MM.1S (cell line): ENCODE measurements at regions not wholly inside any gene's neighbourhood (a gene's known extent, or its start where the extent isn't known, plus 50 kb on each side); places are given as distances from the start of the nearest gene placed in this dataset.
"Not testable (repeated sequence)": the region's sequence is repeated elsewhere in the genome, so short reads cannot be mapped to it uniquely, and the experiment has no call there.

Experiments used
- DNase-seq: peaks from one replicate; pipeline ENCODE4 v3.0.0-alpha.2; 2015
- H2AFZ ChIP-seq: fragments of 300-600 bp; sonication (generic); 2 replicates; pipeline ENCODE4 v1.6.0; 2016; ENCODE audit warnings: antibody characterized with exemption, low read length
- H3F3A ChIP-seq: fragments of 300-600 bp; sonication (generic); 2 replicates; pipeline ENCODE4 v1.6.1; 2016; ENCODE audit warnings: mild to moderate bottlenecking, antibody characterized with exemption, low read length, moderate library complexity, mixed read lengths; ENCODE audit not compliant: insufficient read depth
- H3K27ac ChIP-seq: fragments of 300-600 bp; sonication (generic); 2 replicates; pipeline ENCODE4 v1.5.1; 2016; ENCODE audit warnings: mild to moderate bottlenecking, low read length
- H3K27me3 ChIP-seq: fragments of 300-600 bp; sonication (generic); replicated peaks from 2 replicates; pipeline ENCODE4 v1.6.0; 2016; ENCODE audit warnings: low read length; ENCODE audit not compliant: insufficient read depth
- H3K36me3 ChIP-seq: fragments of 300-600 bp; sonication (generic); replicated peaks from 2 replicates; pipeline ENCODE4 v1.6.1; 2016; ENCODE audit warnings: mild to moderate bottlenecking, low read length, mixed read lengths; ENCODE audit not compliant: insufficient read depth
- H3K4me1 ChIP-seq: fragments of 300-600 bp; sonication (generic); 2 replicates; pipeline ENCODE4 v1.6.1; 2016; ENCODE audit warnings: low read length, mixed read lengths
- H3K4me2 ChIP-seq: fragments of 300-600 bp; sonication (generic); 2 replicates; pipeline ENCODE4 v1.6.0; 2016; ENCODE audit warnings: low read depth, low read length
- H3K4me3 ChIP-seq: fragments of 300-600 bp; sonication (generic); 2 replicates; pipeline ENCODE4 v1.5.1; 2016; ENCODE audit warnings: low read length, mixed read lengths
- H3K79me2 ChIP-seq: fragments of 300-600 bp; sonication (generic); 2 replicates; pipeline ENCODE4 v1.6.1; 2016; ENCODE audit warnings: mixed run types, low read length, mixed read lengths
- H3K9ac ChIP-seq: fragments of 300-600 bp; sonication (generic); 2 replicates; pipeline ENCODE4 v1.6.1; 2016; ENCODE audit warnings: low read length, mixed read lengths
- H3K9me2 ChIP-seq: fragments of 300-600 bp; sonication (generic); replicated peaks from 2 replicates; pipeline ENCODE4 v1.6.1; 2016; ENCODE audit warnings: mild to moderate bottlenecking, low read length, mixed read lengths; ENCODE audit not compliant: insufficient read depth
- H3K9me3 ChIP-seq: fragments of 300-600 bp; sonication (generic); replicated peaks from 2 replicates; pipeline ENCODE4 v1.6.1; 2016; ENCODE audit warnings: mild to moderate bottlenecking, low read length, mixed read lengths; ENCODE audit not compliant: insufficient read depth
- H4K20me1 ChIP-seq: fragments of 300-600 bp; sonication (generic); 2 replicates; pipeline ENCODE4 v1.6.1; 2016; ENCODE audit warnings: mild to moderate bottlenecking, low read length, moderate library complexity, mixed read lengths; ENCODE audit not compliant: insufficient read depth
- EZH2 ChIP-seq: fragments of 300-600 bp; sonication (generic); optimal IDR thresholded peaks from 2 replicates; pipeline ENCODE3; 2017; ENCODE audit warnings: low read depth, mild to moderate bottlenecking, antibody characterized with exemption, low read length, mixed read lengths
- EZH2phosphoT487 ChIP-seq: fragments of 300-600 bp; sonication (generic); IDR thresholded peaks from 2 replicates; pipeline ENCODE4 v1.6.1; 2018; ENCODE audit warnings: antibody characterized with exemption, low read length
- TF ChIP-seq, protein P1 (sequence below): fragments of 300-600 bp; sonication (generic); IDR thresholded peaks from 2 replicates; pipeline ENCODE4 v1.5.1; 2016; ENCODE audit warnings: antibody characterized with exemption, low read length, mixed read lengths

DNA sequence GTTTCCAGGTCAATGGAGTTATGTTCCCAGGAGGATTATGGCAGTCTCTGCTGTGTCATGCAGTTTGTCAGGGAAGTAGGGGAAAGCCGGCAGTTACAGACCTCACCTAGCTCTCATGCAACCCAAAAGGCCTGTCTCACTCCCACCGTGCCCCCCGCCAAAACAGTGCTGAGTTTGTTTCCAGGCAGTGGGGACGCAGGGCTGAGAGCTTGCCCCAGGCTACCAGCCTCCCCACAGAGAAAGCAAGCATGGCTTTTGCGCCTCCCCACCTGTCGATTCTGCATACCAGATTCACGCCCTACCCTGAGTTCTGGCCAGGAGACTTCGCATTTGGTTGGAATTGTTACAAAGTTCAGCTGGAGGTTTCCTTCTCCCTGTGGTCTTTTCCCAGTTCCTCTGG is 383.9 kb downstream of the PCDH11X start:
- H3K9me2 ChIP-seq, H3F3A ChIP-seq, H4K20me1 ChIP-seq, H3K79me2 ChIP-seq, H2AFZ ChIP-seq, H3K9ac ChIP-seq, H3K36me3 ChIP-seq, H3K27ac ChIP-seq, H3K27me3 ChIP-seq, H3K9me3 ChIP-seq, H3K4me1 ChIP-seq, H3K4me3 ChIP-seq, DNase-seq, H3K4me2 ChIP-seq: not testable (repeated sequence)

DNA sequence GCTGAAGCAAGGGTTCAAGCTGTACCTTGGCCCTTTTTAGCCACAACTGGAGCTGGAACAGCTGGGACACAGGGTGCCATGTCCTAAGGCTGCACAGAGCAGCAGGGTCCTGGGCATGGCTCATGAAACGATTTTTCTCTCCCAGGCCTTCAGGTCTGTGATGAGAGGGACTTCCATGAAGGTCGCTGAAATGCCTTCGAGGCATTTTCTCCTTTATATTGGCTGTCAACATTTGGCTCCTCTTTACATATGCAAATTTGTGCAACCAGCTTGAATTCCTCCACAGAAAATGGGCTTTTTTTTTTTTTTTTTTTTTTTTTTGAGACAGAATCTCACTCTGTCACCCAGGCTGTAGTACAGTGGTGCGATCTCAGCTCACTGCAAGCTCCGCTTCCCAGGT is 430.8 kb downstream of the PCDH11X start:
- no peaks in the 10 kb centered on the region for H3F3A ChIP-seq
- no peak overlapping the region for H2AFZ ChIP-seq
- H3K4me1 ChIP-seq, result no peaks in the 10 kb centered on the region
- no peaks in the 10 kb centered on the region for H3K27me3 ChIP-seq
- no peaks in the 10 kb centered on the region for H3K36me3 ChIP-seq
- H3K4me2 ChIP-seq, result no peak overlapping the region
- no peaks in the 10 kb centered on the region for H3K79me2 ChIP-seq
- no peak overlapping the region for H3K9ac ChIP-seq
- H3K27ac ChIP-seq, result no peak overlapping the region
- H3K9me2 ChIP-seq, result no peaks in the 10 kb centered on the region
- no peak overlapping the region for H3K4me3 ChIP-seq
- DNase-seq, result no peak
- no peaks in the 10 kb centered on the region; the same call in 1 of the 2 replicates for H4K20me1 ChIP-seq
- TF ChIP-seq EZH2phosphoT487, result no peak
- TF ChIP-seq, protein P1, sequence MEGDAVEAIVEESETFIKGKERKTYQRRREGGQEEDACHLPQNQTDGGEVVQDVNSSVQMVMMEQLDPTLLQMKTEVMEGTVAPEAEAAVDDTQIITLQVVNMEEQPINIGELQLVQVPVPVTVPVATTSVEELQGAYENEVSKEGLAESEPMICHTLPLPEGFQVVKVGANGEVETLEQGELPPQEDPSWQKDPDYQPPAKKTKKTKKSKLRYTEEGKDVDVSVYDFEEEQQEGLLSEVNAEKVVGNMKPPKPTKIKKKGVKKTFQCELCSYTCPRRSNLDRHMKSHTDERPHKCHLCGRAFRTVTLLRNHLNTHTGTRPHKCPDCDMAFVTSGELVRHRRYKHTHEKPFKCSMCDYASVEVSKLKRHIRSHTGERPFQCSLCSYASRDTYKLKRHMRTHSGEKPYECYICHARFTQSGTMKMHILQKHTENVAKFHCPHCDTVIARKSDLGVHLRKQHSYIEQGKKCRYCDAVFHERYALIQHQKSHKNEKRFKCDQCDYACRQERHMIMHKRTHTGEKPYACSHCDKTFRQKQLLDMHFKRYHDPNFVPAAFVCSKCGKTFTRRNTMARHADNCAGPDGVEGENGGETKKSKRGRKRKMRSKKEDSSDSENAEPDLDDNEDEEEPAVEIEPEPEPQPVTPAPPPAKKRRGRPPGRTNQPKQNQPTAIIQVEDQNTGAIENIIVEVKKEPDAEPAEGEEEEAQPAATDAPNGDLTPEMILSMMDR, result no peak
- no peak for TF ChIP-seq EZH2
- no peaks in the 10 kb centered on the region for H3K9me3 ChIP-seq

DNA sequence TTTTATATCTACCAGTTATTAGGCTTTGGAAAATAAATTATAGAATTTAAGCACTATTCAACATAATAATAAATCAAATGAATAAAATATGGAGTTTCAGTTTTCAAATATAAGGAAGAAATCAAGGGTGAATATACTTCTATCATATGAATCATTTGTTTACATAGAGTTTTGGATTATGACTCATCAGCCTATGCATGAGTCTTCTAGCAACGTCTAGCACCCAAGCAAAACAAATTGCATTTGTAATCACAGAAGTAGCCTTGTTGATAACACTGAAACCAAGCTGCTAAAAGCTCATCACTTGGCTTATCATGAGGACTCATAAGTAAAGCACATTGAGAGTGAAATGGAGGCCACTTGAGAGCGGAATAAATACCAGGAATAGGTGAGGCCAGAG is 434.6 kb downstream of the PCDH11X start:
- TF ChIP-seq, protein P1, result no peak
- TF ChIP-seq EZH2, result no peak
- no peak for TF ChIP-seq EZH2phosphoT487
- Histone ChIP-seq H3K27me3 (no peaks in the 10 kb centered on the region), H3K4me1 (no peaks in the 10 kb centered on the region), H3F3A (no peaks in the 10 kb centered on the region), H3K9me3 (no peaks in the 10 kb centered on the region), H2AFZ (no peak overlapping the region), H3K4me2 (no peak overlapping the region), H3K9me2 (no peaks in the 10 kb centered on the region), H3K4me3 (no peak overlapping the region), H3K36me3 (no peaks in the 10 kb centered on the region), H3K27ac (no peak overlapping the region), H3K9ac (no peak overlapping the region), H3K79me2 (no peaks in the 10 kb centered on the region), H4K20me1 (no peaks in the 10 kb centered on the region)
- DNase-seq, result no peak

DNA sequence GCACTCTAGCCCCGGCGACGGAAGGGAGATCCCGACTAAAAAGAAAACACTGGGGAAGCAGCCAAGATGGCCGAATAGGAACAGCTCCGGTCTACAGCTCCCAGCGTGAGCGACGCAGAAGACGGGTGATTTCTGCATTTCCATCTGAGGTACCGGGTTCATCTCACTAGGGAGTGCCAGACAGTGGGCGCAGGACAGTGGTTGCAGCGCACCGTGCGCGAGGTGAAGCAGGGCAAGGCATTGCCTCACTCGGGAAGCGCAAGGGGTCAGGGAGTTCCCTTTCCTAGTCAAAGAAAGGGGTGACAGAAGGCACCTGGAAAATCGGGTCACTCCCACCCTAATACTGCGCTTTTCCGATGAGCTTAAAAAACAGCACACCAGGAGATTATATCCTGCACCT is 435.8 kb downstream of the PCDH11X start:
- H3K79me2 ChIP-seq, H3K9me2 ChIP-seq, H3K9ac ChIP-seq, H3K4me2 ChIP-seq, H3K36me3 ChIP-seq, H2AFZ ChIP-seq, H4K20me1 ChIP-seq, H3K9me3 ChIP-seq, H3K27me3 ChIP-seq, H3K4me3 ChIP-seq, H3K27ac ChIP-seq, H3F3A ChIP-seq, DNase-seq, H3K4me1 ChIP-seq: not testable (repeated sequence)
